Loucy (cell line): ENCODE measurements at regions not wholly inside any gene's neighbourhood (a gene's known extent, or its start where the extent isn't known, plus 50 kb on each side); places are given as distances from the start of the nearest gene placed in this dataset.

Experiments used
- EZH2phosphoT487 ChIP-seq: fragments of 200-600 bp; IDR thresholded peaks from 2 replicates; pipeline ENCODE4 v1.6.1; 2018; ENCODE audit warnings: antibody characterized with exemption, mild to moderate bottlenecking, moderate library complexity, borderline replicate concordance
- TF ChIP-seq, protein P1 (sequence below): fragments of 200-600 bp; sonication (generic); conservative IDR thresholded peaks from 2 replicates; pipeline ENCODE4 v1.5.1; 2014; ENCODE audit warnings: mild to moderate bottlenecking, antibody characterized with exemption, low read length

DNA sequence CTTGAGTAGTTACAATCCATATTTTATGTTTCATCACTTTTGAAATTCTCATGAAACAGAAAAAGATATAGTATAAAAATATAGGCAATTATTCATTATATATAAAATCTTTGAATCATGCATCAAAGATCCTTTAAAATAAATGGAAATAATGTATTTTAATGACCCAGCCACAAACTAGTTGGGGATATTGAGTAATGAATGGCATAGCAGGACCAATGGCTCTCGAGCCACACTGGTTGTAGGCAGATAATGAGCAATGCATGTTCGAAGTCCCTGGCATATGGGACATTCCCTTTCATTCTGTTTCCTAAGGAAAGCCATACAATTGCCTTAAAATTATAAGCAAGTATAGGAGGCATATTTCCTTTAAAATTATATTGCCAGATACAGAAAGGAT is 107.4 kb upstream of the IL12A start:
- TF ChIP-seq EZH2phosphoT487: no peak
- TF ChIP-seq, protein P1, sequence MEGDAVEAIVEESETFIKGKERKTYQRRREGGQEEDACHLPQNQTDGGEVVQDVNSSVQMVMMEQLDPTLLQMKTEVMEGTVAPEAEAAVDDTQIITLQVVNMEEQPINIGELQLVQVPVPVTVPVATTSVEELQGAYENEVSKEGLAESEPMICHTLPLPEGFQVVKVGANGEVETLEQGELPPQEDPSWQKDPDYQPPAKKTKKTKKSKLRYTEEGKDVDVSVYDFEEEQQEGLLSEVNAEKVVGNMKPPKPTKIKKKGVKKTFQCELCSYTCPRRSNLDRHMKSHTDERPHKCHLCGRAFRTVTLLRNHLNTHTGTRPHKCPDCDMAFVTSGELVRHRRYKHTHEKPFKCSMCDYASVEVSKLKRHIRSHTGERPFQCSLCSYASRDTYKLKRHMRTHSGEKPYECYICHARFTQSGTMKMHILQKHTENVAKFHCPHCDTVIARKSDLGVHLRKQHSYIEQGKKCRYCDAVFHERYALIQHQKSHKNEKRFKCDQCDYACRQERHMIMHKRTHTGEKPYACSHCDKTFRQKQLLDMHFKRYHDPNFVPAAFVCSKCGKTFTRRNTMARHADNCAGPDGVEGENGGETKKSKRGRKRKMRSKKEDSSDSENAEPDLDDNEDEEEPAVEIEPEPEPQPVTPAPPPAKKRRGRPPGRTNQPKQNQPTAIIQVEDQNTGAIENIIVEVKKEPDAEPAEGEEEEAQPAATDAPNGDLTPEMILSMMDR: no peak
